ENCODE measurements at regions not wholly inside any gene's neighbourhood (a gene's known extent, or its start where the extent isn't known, plus 50 kb on each side); places are given as distances from the start of the nearest gene placed in this dataset.

GRCh38 chr14:22070119-22070982, 396.7 kb upstream of the OR4E1 start:
- Histone ChIP-seq H3K36me3 (ENCODE audit: control insufficient read depth, insufficient read depth, low read length) (no peaks in the 10 kb centered on the region), H3K4me3 (ENCODE audit: insufficient read depth, low read depth, low read length, poor library complexity, severe bottlenecking) (peak overlapping the region; percentile 39), H3K9me3 (ENCODE audit: control insufficient read depth, low read length) (no peaks in the 10 kb centered on the region), H3K27ac (ENCODE audit: insufficient read depth, low read length, poor library complexity, severe bottlenecking) (peak overlapping the region; percentile 42), H3K27me3 (replicated peaks; ENCODE audit: control insufficient read depth, insufficient read depth, low read length, poor library complexity, severe bottlenecking) (no peaks in the 10 kb centered on the region), H3K4me1 (ENCODE audit: control insufficient read depth, insufficient read depth, low read length, poor library complexity, severe bottlenecking) (no peaks in the 10 kb centered on the region)
- DNase-seq, result peak; percentile 2 to 29 (median 25)

GRCh38 chr14:22065347-22065746, 391.7 kb upstream of the OR4E1 start:
- H3K4me3 ChIP-seq (ENCODE audit: insufficient read depth, low read depth, low read length, poor library complexity, severe bottlenecking), result no peak overlapping the region
- no peaks in the 10 kb centered on the region for H3K9me3 ChIP-seq (ENCODE audit: control insufficient read depth, low read length)
- no peaks in the 10 kb centered on the region for H3K4me1 ChIP-seq (ENCODE audit: control insufficient read depth, insufficient read depth, low read length, poor library complexity, severe bottlenecking)
- H3K27ac ChIP-seq (ENCODE audit: insufficient read depth, low read length, poor library complexity, severe bottlenecking), result no peak overlapping the region
- H3K27me3 ChIP-seq (replicated peaks; ENCODE audit: control insufficient read depth, insufficient read depth, low read length, poor library complexity, severe bottlenecking), result no peaks in the 10 kb centered on the region
- no peaks in the 10 kb centered on the region for H3K36me3 ChIP-seq (ENCODE audit: control insufficient read depth, insufficient read depth, low read length)
- no peak for DNase-seq

- Histone ChIP-seq H3K4me3 (ENCODE audit: insufficient read depth, low read depth, low read length, poor library complexity, severe bottlenecking) (no peak overlapping the region), H3K9me3 (ENCODE audit: control insufficient read depth, low read length) (no peaks in the 10 kb centered on the region), H3K27ac (ENCODE audit: insufficient read depth, low read length, poor library complexity, severe bottlenecking) (no peak overlapping the region), H3K36me3 (ENCODE audit: control insufficient read depth, insufficient read depth, low read length) (no peaks in the 10 kb centered on the region), H3K27me3 (replicated peaks; ENCODE audit: control insufficient read depth, insufficient read depth, low read length, poor library complexity, severe bottlenecking) (no peaks in the 10 kb centered on the region), H3K4me1 (ENCODE audit: control insufficient read depth, insufficient read depth, low read length, poor library complexity, severe bottlenecking) (no peaks in the 10 kb centered on the region)
- no peak for DNase-seq
Measured at GRCh38 chr14:22059201-22059600, 385.6 kb upstream of the OR4E1 start.

GRCh38 chr14:22052795-22053194, 379.2 kb upstream of the OR4E1 start:
- Histone ChIP-seq H3K27ac (ENCODE audit: insufficient read depth, low read length, poor library complexity, severe bottlenecking) (peak overlapping the region; percentile 39), H3K4me3 (ENCODE audit: insufficient read depth, low read depth, low read length, poor library complexity, severe bottlenecking) (no peak overlapping the region)

GRCh38 chr14:22047115-22047514, 373.5 kb upstream of the OR4E1 start:
- H3K9me3 ChIP-seq (ENCODE audit: control insufficient read depth, low read length), result no peaks in the 10 kb centered on the region
- no peak overlapping the region for H3K4me3 ChIP-seq (ENCODE audit: insufficient read depth, low read depth, low read length, poor library complexity, severe bottlenecking)
- H3K36me3 ChIP-seq (ENCODE audit: control insufficient read depth, insufficient read depth, low read length), result no peaks in the 10 kb centered on the region
- H3K27ac ChIP-seq (ENCODE audit: insufficient read depth, low read length, poor library complexity, severe bottlenecking), result peak overlapping the region; percentile 37
- DNase-seq, result no peak
- H3K4me1 ChIP-seq (ENCODE audit: control insufficient read depth, insufficient read depth, low read length, poor library complexity, severe bottlenecking), result no peaks in the 10 kb centered on the region
- H3K27me3 ChIP-seq (replicated peaks; ENCODE audit: control insufficient read depth, insufficient read depth, low read length, poor library complexity, severe bottlenecking), result no peaks in the 10 kb centered on the region

More at GRCh38 chr14:22052795-22053194, 379.2 kb upstream of the OR4E1 start:
- Histone ChIP-seq H3K27me3 (replicated peaks; ENCODE audit: control insufficient read depth, insufficient read depth, low read length, poor library complexity, severe bottlenecking) (no peaks in the 10 kb centered on the region), H3K9me3 (ENCODE audit: control insufficient read depth, low read length) (no peaks in the 10 kb centered on the region), H3K4me1 (ENCODE audit: control insufficient read depth, insufficient read depth, low read length, poor library complexity, severe bottlenecking) (no peaks in the 10 kb centered on the region), H3K36me3 (ENCODE audit: control insufficient read depth, insufficient read depth, low read length) (no peaks in the 10 kb centered on the region)
- DNase-seq, result no peak

- H3K4me1 ChIP-seq (ENCODE audit: control insufficient read depth, insufficient read depth, low read length, poor library complexity, severe bottlenecking), result no peaks in the 10 kb centered on the region
- H3K27ac ChIP-seq (ENCODE audit: insufficient read depth, low read length, poor library complexity, severe bottlenecking), result no peak overlapping the region
- H3K4me3 ChIP-seq (ENCODE audit: insufficient read depth, low read depth, low read length, poor library complexity, severe bottlenecking), result no peak overlapping the region
- no peak for DNase-seq
- H3K9me3 ChIP-seq (ENCODE audit: control insufficient read depth, low read length), result no peaks in the 10 kb centered on the region
- H3K27me3 ChIP-seq (replicated peaks; ENCODE audit: control insufficient read depth, insufficient read depth, low read length, poor library complexity, severe bottlenecking), result no peaks in the 10 kb centered on the region
- H3K36me3 ChIP-seq (ENCODE audit: control insufficient read depth, insufficient read depth, low read length), result no peaks in the 10 kb centered on the region
Measured at GRCh38 chr14:22046063-22046462, 372.4 kb upstream of the OR4E1 start.

- H3K36me3 ChIP-seq (ENCODE audit: control insufficient read depth, insufficient read depth, low read length), result no peaks in the 10 kb centered on the region
- no peaks in the 10 kb centered on the region for H3K9me3 ChIP-seq (ENCODE audit: control insufficient read depth, low read length)
- DNase-seq, result no peak
- H3K4me3 ChIP-seq (ENCODE audit: insufficient read depth, low read depth, low read length, poor library complexity, severe bottlenecking), result no peak overlapping the region
- H3K27ac ChIP-seq (ENCODE audit: insufficient read depth, low read length, poor library complexity, severe bottlenecking), result no peak overlapping the region
- no peaks in the 10 kb centered on the region for H3K4me1 ChIP-seq (ENCODE audit: control insufficient read depth, insufficient read depth, low read length, poor library complexity, severe bottlenecking)
- no peaks in the 10 kb centered on the region for H3K27me3 ChIP-seq (replicated peaks; ENCODE audit: control insufficient read depth, insufficient read depth, low read length, poor library complexity, severe bottlenecking)
Measured at GRCh38 chr14:22044193-22044592, 370.6 kb upstream of the OR4E1 start.

- no peaks in the 10 kb centered on the region for H3K4me1 ChIP-seq (ENCODE audit: control insufficient read depth, insufficient read depth, low read length, poor library complexity, severe bottlenecking)
- no peak overlapping the region for H3K4me3 ChIP-seq (ENCODE audit: insufficient read depth, low read depth, low read length, poor library complexity, severe bottlenecking)
- DNase-seq, result no peak
- H3K27ac ChIP-seq (ENCODE audit: insufficient read depth, low read length, poor library complexity, severe bottlenecking), result peak overlapping the region; percentile 37
- no peaks in the 10 kb centered on the region for H3K36me3 ChIP-seq (ENCODE audit: control insufficient read depth, insufficient read depth, low read length)
- H3K27me3 ChIP-seq (replicated peaks; ENCODE audit: control insufficient read depth, insufficient read depth, low read length, poor library complexity, severe bottlenecking), result no peaks in the 10 kb centered on the region
- no peaks in the 10 kb centered on the region for H3K9me3 ChIP-seq (ENCODE audit: control insufficient read depth, low read length)
Measured at GRCh38 chr14:22040781-22041125, 367.1 kb upstream of the OR4E1 start.

GRCh38 chr14:22039938-22040780, 366.5 kb upstream of the OR4E1 start:
- Histone ChIP-seq H3K9me3 (ENCODE audit: control insufficient read depth, low read length) (no peaks in the 10 kb centered on the region), H3K27me3 (replicated peaks; ENCODE audit: control insufficient read depth, insufficient read depth, low read length, poor library complexity, severe bottlenecking) (no peaks in the 10 kb centered on the region), H3K4me3 (ENCODE audit: insufficient read depth, low read depth, low read length, poor library complexity, severe bottlenecking) (no peak overlapping the region), H3K27ac (ENCODE audit: insufficient read depth, low read length, poor library complexity, severe bottlenecking) (peak overlapping the region; percentile 37), H3K36me3 (ENCODE audit: control insufficient read depth, insufficient read depth, low read length) (no peaks in the 10 kb centered on the region), H3K4me1 (ENCODE audit: control insufficient read depth, insufficient read depth, low read length, poor library complexity, severe bottlenecking) (no peaks in the 10 kb centered on the region)
- no peak for DNase-seq

Data from effector memory CD4-positive, alpha-beta T cell (primary cell).